NCI-H526 treated with DMSO at 0.1 percent for 48 hours (cell line): ENCODE measurements at regions not wholly inside any gene's neighbourhood (a gene's known extent, or its start where the extent isn't known, plus 50 kb on each side); places are given as distances from the start of the nearest gene placed in this dataset.
"Not testable (repeated sequence)": the region's sequence is repeated elsewhere in the genome, so short reads cannot be mapped to it uniquely, and the experiment has no call there.

Experiments
- DNase-seq: peaks from one replicate; lab custom pipeline; 2025; lab: John Stamatoyannopoulos, UW

- DNase-seq, result no peak
These were observed 430.8 kb upstream of the TNC start for GRCh38 chr9:115548609-115549260.

- no peak for DNase-seq
These were observed 433.4 kb upstream of the TNC start for GRCh38 chr9:115551396-115551795.

DNA sequence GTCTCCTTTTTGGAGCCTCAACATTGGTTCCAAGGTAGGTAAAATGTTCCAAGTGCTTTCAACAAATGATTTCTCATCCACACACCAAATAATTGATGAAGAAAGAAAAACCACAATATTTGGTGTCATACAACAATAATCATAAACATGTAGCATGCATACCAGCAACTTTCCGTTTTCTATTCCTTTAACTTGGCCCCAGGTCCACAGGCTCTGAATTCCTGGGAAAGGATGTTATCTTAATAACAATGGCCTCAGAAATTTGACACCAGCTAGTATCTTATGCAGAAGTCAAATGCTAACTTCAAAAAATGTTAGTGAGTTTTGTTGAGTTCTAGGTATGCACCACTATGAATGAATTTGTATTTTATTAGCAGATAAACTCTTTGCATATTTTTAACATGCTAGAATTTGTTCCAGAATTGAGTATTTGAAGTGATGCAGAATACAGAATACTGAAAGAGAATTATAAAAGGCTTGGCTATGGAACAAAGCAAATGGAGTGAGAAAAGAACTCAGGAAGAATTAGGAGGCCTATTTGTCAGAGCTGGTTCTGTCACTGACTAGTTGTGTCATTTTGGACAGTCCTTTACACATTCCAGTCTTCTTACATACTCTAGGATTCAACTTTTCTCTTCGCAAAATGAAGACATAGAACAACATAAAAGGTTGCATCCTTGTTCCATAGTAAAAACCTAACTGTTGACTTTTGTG lies 435.3 kb upstream of the TNC start:
- no peak for DNase-seq

- no peak for DNase-seq
These were observed 438.5 kb upstream of the TNC start for GRCh38 chr9:115556432-115556831.

- no peak for DNase-seq
These were observed 457.2 kb upstream of the TNC start for GRCh38 chr9:115575147-115575546.

- not testable (repeated sequence) for DNase-seq
These were observed 467.5 kb upstream of the TNC start for GRCh38 chr9:115585458-115585857.

DNA sequence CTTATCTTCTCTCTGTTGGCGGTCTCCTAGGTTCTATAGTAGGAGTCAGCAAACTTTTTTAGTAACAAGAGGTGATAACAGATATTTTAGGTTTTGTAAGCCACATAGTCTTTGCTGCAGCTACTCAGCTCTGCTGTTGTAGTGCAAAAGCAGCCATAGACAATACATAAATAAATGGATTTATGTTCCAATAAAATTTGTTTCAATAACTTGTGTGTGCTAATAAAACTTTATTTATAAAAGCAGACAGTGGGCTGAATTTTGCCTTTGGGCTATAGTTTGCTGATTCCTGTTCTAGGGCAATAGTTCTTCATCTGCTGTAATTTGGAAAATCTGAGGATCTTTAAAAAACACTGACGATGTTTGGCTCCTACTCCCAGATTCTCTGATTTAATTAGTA lies 469.4 kb upstream of the TNC start:
- no peak for DNase-seq

DNA sequence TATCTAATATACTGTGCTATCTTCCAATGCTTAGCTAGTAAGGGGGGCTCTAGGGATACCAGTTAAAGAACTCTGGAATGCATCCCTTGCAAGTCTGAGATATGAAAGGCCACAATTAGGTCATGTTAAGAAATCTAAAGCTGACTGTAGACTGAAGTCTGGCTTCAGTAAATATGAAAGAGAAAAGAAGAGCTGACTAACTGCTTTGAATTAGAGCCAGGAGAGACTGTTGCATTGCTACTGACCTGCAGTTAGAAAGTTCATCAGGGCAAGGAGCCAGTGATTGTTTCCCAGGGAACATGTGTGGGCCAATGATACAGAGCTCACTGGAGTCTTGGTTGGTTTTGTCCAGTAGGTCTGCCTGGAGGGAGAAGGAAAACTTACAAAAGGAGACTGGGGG lies 472.1 kb upstream of the TNC start:
- no peak for DNase-seq

DNA sequence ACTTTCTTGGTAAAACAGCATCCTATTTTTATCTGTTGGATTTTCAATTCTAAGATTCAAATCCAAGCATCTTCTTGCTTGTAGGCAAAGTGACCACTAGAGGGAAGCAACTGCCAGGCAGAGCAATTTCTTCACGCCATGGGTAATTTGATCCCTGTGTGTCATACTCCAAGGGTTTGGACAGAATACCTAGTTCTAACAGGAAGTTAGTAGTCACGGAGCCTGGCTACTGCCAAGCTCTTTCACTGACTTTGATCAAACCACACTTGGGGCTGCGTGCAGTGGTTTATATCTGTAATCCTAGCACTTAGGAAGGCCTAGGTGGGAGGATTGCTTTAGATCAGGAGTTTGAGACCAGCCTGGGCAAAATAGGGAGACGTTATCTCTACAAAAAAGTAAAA lies 473.6 kb upstream of the TNC start:
- DNase-seq, result peak; percentile 60

GRCh38 chr9:115593587-115594091 lies 475.7 kb upstream of the TNC start:
- DNase-seq, result no peak

DNA sequence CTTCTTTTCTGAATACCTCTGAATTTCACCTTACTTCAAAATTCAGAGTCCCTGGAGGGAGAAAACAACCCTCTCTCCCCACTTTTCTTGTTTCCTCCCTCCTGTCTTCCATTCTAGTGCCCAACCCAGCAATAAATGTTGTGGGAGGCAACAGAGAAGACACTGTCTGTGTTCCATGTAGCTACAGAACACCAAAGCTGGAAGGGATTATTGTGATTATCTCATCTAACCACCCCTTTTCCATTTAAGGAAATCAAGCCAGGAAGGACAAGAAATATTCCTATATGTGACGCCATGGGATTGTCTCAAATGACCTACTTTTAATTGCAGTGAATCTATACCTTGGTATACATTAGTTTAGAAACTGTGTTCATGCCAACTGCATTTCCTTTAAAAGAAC lies 476.6 kb upstream of the TNC start:
- no peak for DNase-seq

DNA sequence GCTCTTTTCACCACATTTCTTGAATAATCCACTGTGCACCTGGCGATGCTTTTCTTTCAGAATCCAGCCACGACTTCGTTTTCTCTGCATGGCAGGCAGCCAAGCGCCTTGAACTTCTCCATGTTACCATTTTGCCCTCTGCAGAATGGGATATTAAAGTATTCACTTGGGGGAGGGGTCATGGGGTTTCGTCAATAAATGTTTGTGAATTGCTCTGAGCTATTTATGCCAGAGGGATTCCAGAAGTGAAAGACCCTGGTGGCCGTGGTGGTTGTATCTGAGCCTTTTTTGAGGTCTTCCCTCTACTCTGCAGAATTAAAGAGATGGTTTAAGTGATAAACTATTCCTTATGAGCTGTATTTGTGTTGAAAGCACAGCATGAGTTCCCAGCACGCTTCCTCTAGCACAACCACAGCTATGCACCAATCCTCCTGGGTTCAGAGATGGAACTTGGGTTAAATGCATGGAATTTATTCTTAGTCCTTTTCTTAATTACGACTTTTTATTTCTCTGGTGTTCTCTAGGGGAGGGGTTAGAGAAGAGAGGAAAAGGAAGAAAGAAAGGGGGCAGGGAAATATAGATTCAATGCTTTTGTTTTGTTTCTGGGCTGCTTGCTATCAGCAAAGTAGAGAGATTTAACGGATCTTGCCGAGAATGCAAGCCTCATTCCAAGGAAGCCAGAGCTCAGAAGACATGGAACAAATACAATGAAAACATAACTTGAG lies 478.2 kb upstream of the TNC start:
- no peak for DNase-seq

- DNase-seq, result no peak
These were observed 478.8 kb upstream of the TNC start for GRCh38 chr9:115596746-115597080.

DNA sequence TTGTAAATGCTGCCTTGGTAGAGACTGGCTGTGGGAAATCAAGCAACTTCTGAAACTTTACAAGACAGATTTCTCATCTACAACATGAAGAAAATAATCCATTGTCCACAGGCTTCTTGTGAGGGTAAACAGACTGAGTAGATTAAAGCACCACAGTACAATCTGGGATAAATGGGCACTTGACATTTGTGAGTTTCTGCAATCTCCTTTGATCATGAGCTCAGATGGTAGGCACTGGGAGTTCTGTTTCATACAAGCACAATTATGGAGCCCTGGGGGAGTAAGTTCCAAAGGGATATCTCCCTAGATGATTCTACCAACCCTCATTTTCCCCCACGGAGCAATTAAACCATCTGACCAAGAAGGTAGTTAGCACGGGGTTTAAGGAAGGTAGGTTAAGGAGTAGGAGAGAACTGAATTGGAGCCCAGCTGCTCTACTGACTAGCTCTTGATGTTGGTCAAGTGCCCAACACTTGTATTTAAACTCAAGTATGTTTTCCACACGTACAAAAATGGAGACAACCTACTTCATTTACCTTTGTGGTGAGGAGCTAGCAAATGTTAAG lies 479.5 kb upstream of the TNC start:
- DNase-seq, result no peak

- no peak for DNase-seq
These were observed 480.8 kb upstream of the TNC start for GRCh38 chr9:115598751-115599150.

- no peak for DNase-seq
These were observed 481.9 kb upstream of the TNC start for GRCh38 chr9:115599898-115600297.

DNA sequence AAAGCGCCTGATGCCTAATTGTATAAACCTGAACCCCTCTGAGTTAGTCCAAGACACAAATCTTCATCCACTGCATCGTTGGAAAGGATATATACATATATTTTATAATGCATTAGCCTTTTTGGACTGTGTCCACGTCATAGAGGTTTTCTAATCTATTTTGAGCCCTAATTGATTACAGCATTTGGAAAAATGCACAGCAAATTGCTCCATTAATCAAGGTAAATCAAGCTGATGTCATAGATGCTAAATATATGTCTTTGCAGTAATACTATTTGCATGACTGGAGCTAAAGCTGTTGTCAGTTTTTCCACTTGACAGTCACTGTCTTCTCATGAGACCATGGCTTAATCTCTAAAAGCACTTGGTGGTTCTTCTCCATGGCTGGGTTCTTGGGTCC lies 483.5 kb upstream of the TNC start:
- no peak for DNase-seq

- no peak for DNase-seq
These were observed 487.0 kb upstream of the TNC start for GRCh38 chr9:115604831-115605483.

GRCh38 chr9:115606838-115607237 lies 488.9 kb upstream of the TNC start:
- DNase-seq, result no peak

GRCh38 chr9:115614326-115614999 lies 496.5 kb upstream of the TNC start:
- no peak for DNase-seq

GRCh38 chr9:115615000-115615401 lies 497.0 kb upstream of the TNC start:
- DNase-seq, result no peak
